Nephron progenitor cell (in vitro differentiated cells): ENCODE measurements at regions not wholly inside any gene's neighbourhood (a gene's known extent, or its start where the extent isn't known, plus 50 kb on each side); places are given as distances from the start of the nearest gene placed in this dataset.
A peak's percentile ranks its signal among the peaks of the same experiment; 100 is the strongest.

Experiments used
- DNase-seq: peaks from one replicate; pipeline ENCODE4 v3.0.0; 2021
- H3K27ac Mint-ChIP-seq: 2 replicates; pipeline ENCODE4 v1.8.0; 2021; ENCODE audit warnings: mild to moderate bottlenecking, moderate library complexity, mixed read lengths
- H3K27me3 Mint-ChIP-seq: 2 replicates; pipeline ENCODE4 v1.8.0; 2021; ENCODE audit warnings: mild to moderate bottlenecking, low read depth, mixed read lengths; ENCODE audit not compliant: poor library complexity
- H3K36me3 Mint-ChIP-seq: 2 replicates; pipeline ENCODE4 v1.8.0; 2021; ENCODE audit warnings: low read depth, mixed read lengths
- H3K4me1 Mint-ChIP-seq: 2 replicates; pipeline ENCODE4 v1.8.0; 2021; ENCODE audit warnings: mixed read lengths
- H3K4me3 Mint-ChIP-seq: 2 replicates; pipeline ENCODE4 v1.8.0; 2021; ENCODE audit warnings: mild to moderate bottlenecking, moderate library complexity, mixed read lengths
- H3K9me3 Mint-ChIP-seq: 2 replicates; pipeline ENCODE4 v1.8.0; 2021; ENCODE audit warnings: mild to moderate bottlenecking, moderate library complexity, mixed read lengths
- CTCF ChIP-seq: fragments of 200-600 bp; sonication (generic); IDR thresholded peaks from 2 replicates; pipeline ENCODE4 v1.5.0; 2021; ENCODE audit warnings: antibody characterized with exemption

- TF ChIP-seq CTCF = no peak
- Mint-ChIP-seq H3K36me3 (no peaks in the 10 kb centered on the region), H3K4me1 (peaks cover 28% of the 10 kb centered on the region), H3K27ac (peak overlapping the region; percentile 1), H3K4me3 (peak overlapping the region; percentile 61), H3K27me3 (no peaks in the 10 kb centered on the region), H3K9me3 (peaks cover 13% of the 10 kb centered on the region)
- DNase-seq = no peak
These were observed 427.1 kb upstream of the ZMIZ1 start for GRCh38 chr10:78641693-78642092.

GRCh38 chr10:78642269-78642816 lies 426.4 kb upstream of the ZMIZ1 start:
- Mint-ChIP-seq H3K9me3 (peaks cover 13% of the 10 kb centered on the region), H3K36me3 (no peaks in the 10 kb centered on the region), H3K4me3 (no peak overlapping the region), H3K27ac (no peak overlapping the region), H3K4me1 (peaks cover 28% of the 10 kb centered on the region), H3K27me3 (no peaks in the 10 kb centered on the region)
- DNase-seq = no peak
- no peak for TF ChIP-seq CTCF

- peaks cover 28% of the 10 kb centered on the region for H3K4me1 Mint-ChIP-seq
- TF ChIP-seq CTCF = no peak
- no peaks in the 10 kb centered on the region for H3K36me3 Mint-ChIP-seq
- no peak overlapping the region for H3K27ac Mint-ChIP-seq
- H3K4me3 Mint-ChIP-seq = no peak overlapping the region
- no peaks in the 10 kb centered on the region for H3K27me3 Mint-ChIP-seq
- H3K9me3 Mint-ChIP-seq = peaks cover 13% of the 10 kb centered on the region
- no peak for DNase-seq
These were observed 425.3 kb upstream of the ZMIZ1 start for GRCh38 chr10:78643513-78643912.

- no peak for TF ChIP-seq CTCF
- Mint-ChIP-seq H3K27ac (no peak overlapping the region), H3K9me3 (peaks cover 13% of the 10 kb centered on the region), H3K4me3 (no peak overlapping the region), H3K27me3 (no peaks in the 10 kb centered on the region), H3K4me1 (peaks cover 31% of the 10 kb centered on the region), H3K36me3 (no peaks in the 10 kb centered on the region)
- no peak for DNase-seq
These were observed 424.2 kb upstream of the ZMIZ1 start for GRCh38 chr10:78644550-78644949.

GRCh38 chr10:78645169-78645686 lies 423.5 kb upstream of the ZMIZ1 start:
- TF ChIP-seq CTCF = no peak
- peaks cover 35% of the 10 kb centered on the region for H3K4me1 Mint-ChIP-seq
- H3K27me3 Mint-ChIP-seq = no peaks in the 10 kb centered on the region
- no peak overlapping the region for H3K4me3 Mint-ChIP-seq
- no peaks in the 10 kb centered on the region for H3K36me3 Mint-ChIP-seq
- H3K27ac Mint-ChIP-seq = no peak overlapping the region
- H3K9me3 Mint-ChIP-seq = peaks cover 13% of the 10 kb centered on the region
- no peak for DNase-seq

GRCh38 chr10:78645975-78646374 lies 422.8 kb upstream of the ZMIZ1 start:
- peaks cover 32% of the 10 kb centered on the region for H3K4me1 Mint-ChIP-seq
- DNase-seq = no peak
- H3K27ac Mint-ChIP-seq = no peak overlapping the region
- H3K36me3 Mint-ChIP-seq = no peaks in the 10 kb centered on the region
- no peak overlapping the region for H3K4me3 Mint-ChIP-seq
- peaks cover 13% of the 10 kb centered on the region for H3K9me3 Mint-ChIP-seq
- TF ChIP-seq CTCF = no peak
- no peaks in the 10 kb centered on the region for H3K27me3 Mint-ChIP-seq
